Neural progenitor cell (in vitro differentiated cells): ENCODE measurements at regions not wholly inside any gene's neighbourhood (a gene's known extent, or its start where the extent isn't known, plus 50 kb on each side); places are given as distances from the start of the nearest gene placed in this dataset.

Experiments
- CTCF ChIP-seq: fragments of 200-600 bp; sonication (generic); IDR thresholded peaks from 2 replicates; pipeline ENCODE4 v1.5.1; 2017; ENCODE audit warnings: antibody characterized with exemption, mild to moderate bottlenecking
- EZH2 ChIP-seq: fragments of 200-600 bp; sonication (generic); IDR thresholded peaks from 2 replicates; pipeline ENCODE4 v1.6.1; 2017; ENCODE audit warnings: antibody characterized with exemption, mild to moderate bottlenecking, moderate library complexity
- EZH2phosphoT487 ChIP-seq: fragments of 200-600 bp; sonication (generic); IDR thresholded peaks from 2 replicates; pipeline ENCODE4 v1.6.1; 2017; ENCODE audit warnings: antibody characterized with exemption

GRCh38 chr6:48736501-48737206, 625.7 kb upstream of the PTCHD4 start:
- no peak for TF ChIP-seq EZH2
- TF ChIP-seq EZH2phosphoT487: no peak
- no peak for TF ChIP-seq CTCF
